ENCODE measurements at regions not wholly inside any gene's neighbourhood (a gene's known extent, or its start where the extent isn't known, plus 50 kb on each side); places are given as distances from the start of the nearest gene placed in this dataset.

DNA sequence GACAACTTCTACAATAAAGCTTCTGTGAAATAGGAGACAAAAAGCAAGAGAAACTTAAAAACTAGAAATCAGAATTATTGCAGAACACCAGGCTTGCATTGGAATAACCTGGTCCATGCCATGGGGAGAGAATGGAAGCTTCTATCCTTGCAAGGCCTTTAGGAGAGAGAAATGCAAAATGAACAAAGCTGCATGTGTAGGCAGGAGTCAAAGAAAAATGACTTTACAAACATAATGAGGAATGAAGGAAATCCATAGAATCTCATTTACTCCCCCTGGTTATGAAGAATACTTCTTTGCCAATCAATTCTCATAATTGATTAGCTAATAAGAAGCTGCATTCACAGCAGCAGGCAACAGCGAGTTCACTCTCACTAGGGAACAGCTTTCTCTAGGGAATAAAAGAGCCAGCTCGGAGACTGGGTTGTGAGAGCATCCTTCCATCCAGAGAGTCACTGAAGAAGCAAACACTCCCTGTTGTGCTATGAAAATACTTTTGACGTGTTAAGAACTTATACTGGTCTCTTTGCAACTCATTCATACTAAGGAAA, 235.9 kb upstream of the LRATD1 start:
- Histone ChIP-seq H3K9me3 (replicated peaks; ENCODE audit: control insufficient read depth, insufficient read depth, low read length) (no peaks in the 10 kb centered on the region), H2AFZ (ENCODE audit: low read depth, low read length) (no peak overlapping the region), H4K20me1 (replicated peaks; ENCODE audit: control insufficient read depth, extremely low read depth, insufficient read depth, low read length) (no peaks in the 10 kb centered on the region), H3K4me1 (ENCODE audit: control insufficient read depth, extremely low read depth, insufficient read depth, low read length) (no peaks in the 10 kb centered on the region), H3K79me2 (ENCODE audit: control insufficient read depth, insufficient read depth, low read length) (no peaks in the 10 kb centered on the region), H3K9me1 (replicated peaks; ENCODE audit: control insufficient read depth, extremely low read depth, insufficient read depth, low read length) (no peaks in the 10 kb centered on the region), H3K27me3 (ENCODE audit: control insufficient read depth in 2 of 2, insufficient read depth in 2 of 2, low read length in 2 of 2) (no peaks in the 10 kb centered on the region), H3K36me3 (ENCODE audit: control insufficient read depth in 2 of 2, extremely low read depth in 1 of 2, insufficient read depth in 2 of 2, low read length in 2 of 2) (no peaks in the 10 kb centered on the region), H3K9ac (replicated peaks; ENCODE audit: extremely low read depth, insufficient read depth, low read length) (no peak overlapping the region), H3K4me2 (ENCODE audit: insufficient read depth, low read length) (no peak overlapping the region), H3K27ac (ENCODE audit: insufficient read depth, low read depth, low read length) (no peak overlapping the region), H3K4me3 (replicated peaks in 1 of 3; ENCODE audit: insufficient read depth in 1 of 3, low read depth in 1 of 3, low read length in 3 of 3) (no peak overlapping the region)
- dilution Hi-C loops (cut with MboI; ENCODE audit: extremely low pct_ligation_motif_present, low sequenced_read_pairs) = no loop called here
- ChIA-PET POLR2A (no interaction called here), CTCF (no interaction called here)
- intact Hi-C loops (cut with micrococcal nuclease) = no loop called here
- DNase-seq (ENCODE audit: low read depth, low spot score) = no peak
- TF ChIP-seq JUN (IDR thresholded peaks at IDR 0.05; ENCODE audit: borderline replicate concordance, insufficient read depth, insufficient read length, low read depth) (no peak), EZH2 (IDR thresholded peaks at IDR 0.05; ENCODE audit: borderline replicate concordance, low read depth, low read length, severe bottlenecking) (no peak), POLR2AphosphoS5 (IDR thresholded peaks at IDR 0.05; ENCODE audit: insufficient read depth, low read depth, low read length) (no peak), POLR2A (IDR thresholded peaks at IDR 0.05; ENCODE audit: low read depth, low read length) (no peak)
- TF ChIP-seq, protein P1, sequence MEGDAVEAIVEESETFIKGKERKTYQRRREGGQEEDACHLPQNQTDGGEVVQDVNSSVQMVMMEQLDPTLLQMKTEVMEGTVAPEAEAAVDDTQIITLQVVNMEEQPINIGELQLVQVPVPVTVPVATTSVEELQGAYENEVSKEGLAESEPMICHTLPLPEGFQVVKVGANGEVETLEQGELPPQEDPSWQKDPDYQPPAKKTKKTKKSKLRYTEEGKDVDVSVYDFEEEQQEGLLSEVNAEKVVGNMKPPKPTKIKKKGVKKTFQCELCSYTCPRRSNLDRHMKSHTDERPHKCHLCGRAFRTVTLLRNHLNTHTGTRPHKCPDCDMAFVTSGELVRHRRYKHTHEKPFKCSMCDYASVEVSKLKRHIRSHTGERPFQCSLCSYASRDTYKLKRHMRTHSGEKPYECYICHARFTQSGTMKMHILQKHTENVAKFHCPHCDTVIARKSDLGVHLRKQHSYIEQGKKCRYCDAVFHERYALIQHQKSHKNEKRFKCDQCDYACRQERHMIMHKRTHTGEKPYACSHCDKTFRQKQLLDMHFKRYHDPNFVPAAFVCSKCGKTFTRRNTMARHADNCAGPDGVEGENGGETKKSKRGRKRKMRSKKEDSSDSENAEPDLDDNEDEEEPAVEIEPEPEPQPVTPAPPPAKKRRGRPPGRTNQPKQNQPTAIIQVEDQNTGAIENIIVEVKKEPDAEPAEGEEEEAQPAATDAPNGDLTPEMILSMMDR (IDR thresholded peaks at IDR 0.05; ENCODE audit: extremely low read depth in 1 of 2, insufficient read depth in 1 of 2, low read depth in 1 of 2, low read length in 2 of 2) = no peak
- FAIRE-seq = no peak
- BruUV-seq (replicated peaks) = no TSS peak

DNA sequence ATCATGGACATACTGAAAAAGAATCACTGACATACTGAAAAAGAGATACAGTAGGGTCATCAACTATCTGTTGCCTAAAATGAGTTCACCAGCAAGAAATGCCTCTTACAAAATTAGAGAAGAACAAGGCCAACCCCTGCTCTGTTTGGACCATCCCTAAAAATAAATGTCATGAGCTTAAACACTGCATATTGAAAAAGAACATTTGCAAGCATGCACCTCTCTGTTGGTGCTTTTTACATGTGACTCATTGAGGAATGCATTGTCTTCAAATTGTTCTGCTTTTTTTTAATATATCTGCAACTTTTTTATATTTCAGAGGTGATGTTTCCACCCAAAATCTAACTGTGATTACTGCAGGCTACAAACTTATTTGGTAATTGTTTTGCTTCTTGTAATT, 233.9 kb upstream of the LRATD1 start:
- no peaks in the 10 kb centered on the region for H3K9me3 ChIP-seq (replicated peaks; ENCODE audit: control insufficient read depth, insufficient read depth, low read length)
- no peak overlapping the region for H2AFZ ChIP-seq (ENCODE audit: low read depth, low read length)
- DNase-seq (ENCODE audit: low read depth, low spot score) = no peak
- H3K9me1 ChIP-seq (replicated peaks; ENCODE audit: control insufficient read depth, extremely low read depth, insufficient read depth, low read length) = no peaks in the 10 kb centered on the region
- H3K36me3 ChIP-seq (ENCODE audit: control insufficient read depth in 2 of 2, extremely low read depth in 1 of 2, insufficient read depth in 2 of 2, low read length in 2 of 2) = no peaks in the 10 kb centered on the region
- no peaks in the 10 kb centered on the region for H4K20me1 ChIP-seq (replicated peaks; ENCODE audit: control insufficient read depth, extremely low read depth, insufficient read depth, low read length)
- dilution Hi-C loops (cut with MboI; ENCODE audit: extremely low pct_ligation_motif_present, low sequenced_read_pairs) (no loop called here), intact Hi-C loops (cut with micrococcal nuclease) (no loop called here)
- CTCF ChIA-PET = no interaction called here
- H3K27me3 ChIP-seq (ENCODE audit: control insufficient read depth in 2 of 2, insufficient read depth in 2 of 2, low read length in 2 of 2) = no peaks in the 10 kb centered on the region
- no peak for TF ChIP-seq POLR2A (IDR thresholded peaks at IDR 0.05; ENCODE audit: low read depth, low read length)
- no peak for TF ChIP-seq POLR2AphosphoS5 (IDR thresholded peaks at IDR 0.05; ENCODE audit: insufficient read depth, low read depth, low read length)
- no peak for TF ChIP-seq FOS (IDR thresholded peaks at IDR 0.05; ENCODE audit: borderline replicate concordance, insufficient read depth, low read length)
- TF ChIP-seq, protein P2, sequence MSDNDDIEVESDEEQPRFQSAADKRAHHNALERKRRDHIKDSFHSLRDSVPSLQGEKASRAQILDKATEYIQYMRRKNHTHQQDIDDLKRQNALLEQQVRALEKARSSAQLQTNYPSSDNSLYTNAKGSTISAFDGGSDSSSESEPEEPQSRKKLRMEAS (IDR thresholded peaks at IDR 0.05; ENCODE audit: insufficient read depth, insufficient read length) = no peak
- no peak for TF ChIP-seq JUN (IDR thresholded peaks at IDR 0.05; ENCODE audit: borderline replicate concordance, insufficient read depth, insufficient read length, low read depth)
- TF ChIP-seq MYC (IDR thresholded peaks at IDR 0.05; ENCODE audit: low read depth, low read length) = no peak
- TF ChIP-seq GATA2 (IDR thresholded peaks at IDR 0.05; ENCODE audit: insufficient read depth, insufficient read length, low read depth, low read length) = no peak
- no peak for TF ChIP-seq EZH2 (IDR thresholded peaks at IDR 0.05; ENCODE audit: borderline replicate concordance, low read depth, low read length, severe bottlenecking)
- TF ChIP-seq, protein P1 (IDR thresholded peaks at IDR 0.05; ENCODE audit: extremely low read depth in 1 of 2, insufficient read depth in 1 of 2, low read depth in 1 of 2, low read length in 2 of 2) = no peak
- POLR2A ChIA-PET = no interaction called here
- FAIRE-seq = no peak
- BruUV-seq (replicated peaks) = no TSS peak
- no peak overlapping the region for H3K4me3 ChIP-seq (replicated peaks in 1 of 3; ENCODE audit: insufficient read depth in 1 of 3, low read depth in 1 of 3, low read length in 3 of 3)
- no peak overlapping the region for H3K27ac ChIP-seq (ENCODE audit: insufficient read depth, low read depth, low read length)
- H3K9ac ChIP-seq (replicated peaks; ENCODE audit: extremely low read depth, insufficient read depth, low read length) = no peak overlapping the region
- no peak overlapping the region for H3K4me2 ChIP-seq (ENCODE audit: insufficient read depth, low read length)
- H3K4me1 ChIP-seq (ENCODE audit: control insufficient read depth, extremely low read depth, insufficient read depth, low read length) = no peaks in the 10 kb centered on the region
- H3K79me2 ChIP-seq (ENCODE audit: control insufficient read depth, insufficient read depth, low read length) = no peaks in the 10 kb centered on the region

Data from endothelial cell of umbilical vein (primary cell).